WTC11 (cell line): ENCODE measurements at regions not wholly inside any gene's neighbourhood (a gene's known extent, or its start where the extent isn't known, plus 50 kb on each side); places are given as distances from the start of the nearest gene placed in this dataset.

Experiments
- JUN ChIP-seq: sonication (generic); formaldehyde crosslinking; IDR thresholded peaks from 2 replicates; pipeline ENCODE4 v1.8.0; 2023; ENCODE audit warnings: mild to moderate bottlenecking, missing genetic modification reagents
- NR2C2 ChIP-seq: sonication (generic); formaldehyde crosslinking; IDR thresholded peaks from 2 replicates; pipeline ENCODE4 v1.8.0; 2022; ENCODE audit warnings: mild to moderate bottlenecking, missing genetic modification reagents
- ZNF671 ChIP-seq: fragments of 250-450 bp; sonication (Bioruptor Pico); IDR thresholded peaks from 2 replicates; pipeline ENCODE4 v1.8.0; 2021; ENCODE audit warnings: mild to moderate bottlenecking
- TF ChIP-seq, protein P1 (sequence below): sonication (generic); formaldehyde crosslinking; IDR thresholded peaks from 2 replicates; pipeline ENCODE4 v1.8.0; 2022; ENCODE audit warnings: mild to moderate bottlenecking, missing genetic modification reagents
- TF ChIP-seq, protein P2 (sequence below): sonication (generic); formaldehyde crosslinking; IDR thresholded peaks from 2 replicates; pipeline ENCODE4 v1.8.0; 2023; ENCODE audit warnings: mild to moderate bottlenecking, missing genetic modification reagents
- TF ChIP-seq, protein P3 (sequence below): fragments of 200-600 bp; IDR thresholded peaks from 2 replicates; pipeline ENCODE4 v1.8.0; 2022; ENCODE audit warnings: antibody characterized with exemption
- TF ChIP-seq, protein P4 (sequence below): sonication (generic); formaldehyde crosslinking; IDR thresholded peaks from 2 replicates; pipeline ENCODE4 v1.8.1; 2022; ENCODE audit warnings: low read depth, mild to moderate bottlenecking, moderate library complexity, missing genetic modification reagents, borderline replicate concordance
- TF ChIP-seq, protein P5 (sequence below): sonication (generic); formaldehyde crosslinking; conservative IDR thresholded peaks from 2 replicates; pipeline ENCODE4 v1.8.1; 2022; ENCODE audit warnings: mild to moderate bottlenecking, missing genetic modification reagents

DNA sequence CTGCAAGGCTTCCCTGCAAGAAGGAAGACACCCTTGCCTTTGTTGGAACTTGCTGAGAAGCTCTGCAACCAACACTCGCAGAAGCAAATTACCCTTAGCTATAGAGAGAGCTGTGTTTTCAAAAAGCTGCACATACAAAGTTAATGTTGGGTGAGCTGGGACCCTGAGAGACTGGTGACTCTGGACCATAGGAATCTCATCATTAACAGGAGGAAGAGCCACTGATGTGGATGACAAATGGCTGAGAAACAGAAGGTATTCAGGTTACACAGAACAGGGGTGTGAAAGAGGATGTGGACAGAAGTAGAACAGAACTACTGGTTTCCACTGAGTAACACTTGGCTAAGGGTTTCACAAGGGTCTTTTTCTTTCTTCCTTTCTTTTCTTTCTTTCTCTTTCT, 493.5 kb downstream of the IRX1 start:
- TF ChIP-seq NR2C2 (no peak), JUN (CRISPR knock-in tag) (no peak), ZNF671 (CRISPR knock-in tag) (no peak)
- TF ChIP-seq, protein P1, sequence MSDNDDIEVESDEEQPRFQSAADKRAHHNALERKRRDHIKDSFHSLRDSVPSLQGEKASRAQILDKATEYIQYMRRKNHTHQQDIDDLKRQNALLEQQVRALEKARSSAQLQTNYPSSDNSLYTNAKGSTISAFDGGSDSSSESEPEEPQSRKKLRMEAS = no peak
- TF ChIP-seq, protein P2, sequence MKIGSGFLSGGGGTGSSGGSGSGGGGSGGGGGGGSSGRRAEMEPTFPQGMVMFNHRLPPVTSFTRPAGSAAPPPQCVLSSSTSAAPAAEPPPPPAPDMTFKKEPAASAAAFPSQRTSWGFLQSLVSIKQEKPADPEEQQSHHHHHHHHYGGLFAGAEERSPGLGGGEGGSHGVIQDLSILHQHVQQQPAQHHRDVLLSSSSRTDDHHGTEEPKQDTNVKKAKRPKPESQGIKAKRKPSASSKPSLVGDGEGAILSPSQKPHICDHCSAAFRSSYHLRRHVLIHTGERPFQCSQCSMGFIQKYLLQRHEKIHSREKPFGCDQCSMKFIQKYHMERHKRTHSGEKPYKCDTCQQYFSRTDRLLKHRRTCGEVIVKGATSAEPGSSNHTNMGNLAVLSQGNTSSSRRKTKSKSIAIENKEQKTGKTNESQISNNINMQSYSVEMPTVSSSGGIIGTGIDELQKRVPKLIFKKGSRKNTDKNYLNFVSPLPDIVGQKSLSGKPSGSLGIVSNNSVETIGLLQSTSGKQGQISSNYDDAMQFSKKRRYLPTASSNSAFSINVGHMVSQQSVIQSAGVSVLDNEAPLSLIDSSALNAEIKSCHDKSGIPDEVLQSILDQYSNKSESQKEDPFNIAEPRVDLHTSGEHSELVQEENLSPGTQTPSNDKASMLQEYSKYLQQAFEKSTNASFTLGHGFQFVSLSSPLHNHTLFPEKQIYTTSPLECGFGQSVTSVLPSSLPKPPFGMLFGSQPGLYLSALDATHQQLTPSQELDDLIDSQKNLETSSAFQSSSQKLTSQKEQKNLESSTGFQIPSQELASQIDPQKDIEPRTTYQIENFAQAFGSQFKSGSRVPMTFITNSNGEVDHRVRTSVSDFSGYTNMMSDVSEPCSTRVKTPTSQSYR (CRISPR knock-in tag) = no peak
- TF ChIP-seq, protein P3, sequence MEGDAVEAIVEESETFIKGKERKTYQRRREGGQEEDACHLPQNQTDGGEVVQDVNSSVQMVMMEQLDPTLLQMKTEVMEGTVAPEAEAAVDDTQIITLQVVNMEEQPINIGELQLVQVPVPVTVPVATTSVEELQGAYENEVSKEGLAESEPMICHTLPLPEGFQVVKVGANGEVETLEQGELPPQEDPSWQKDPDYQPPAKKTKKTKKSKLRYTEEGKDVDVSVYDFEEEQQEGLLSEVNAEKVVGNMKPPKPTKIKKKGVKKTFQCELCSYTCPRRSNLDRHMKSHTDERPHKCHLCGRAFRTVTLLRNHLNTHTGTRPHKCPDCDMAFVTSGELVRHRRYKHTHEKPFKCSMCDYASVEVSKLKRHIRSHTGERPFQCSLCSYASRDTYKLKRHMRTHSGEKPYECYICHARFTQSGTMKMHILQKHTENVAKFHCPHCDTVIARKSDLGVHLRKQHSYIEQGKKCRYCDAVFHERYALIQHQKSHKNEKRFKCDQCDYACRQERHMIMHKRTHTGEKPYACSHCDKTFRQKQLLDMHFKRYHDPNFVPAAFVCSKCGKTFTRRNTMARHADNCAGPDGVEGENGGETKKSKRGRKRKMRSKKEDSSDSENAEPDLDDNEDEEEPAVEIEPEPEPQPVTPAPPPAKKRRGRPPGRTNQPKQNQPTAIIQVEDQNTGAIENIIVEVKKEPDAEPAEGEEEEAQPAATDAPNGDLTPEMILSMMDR = no peak
- TF ChIP-seq, protein P4, sequence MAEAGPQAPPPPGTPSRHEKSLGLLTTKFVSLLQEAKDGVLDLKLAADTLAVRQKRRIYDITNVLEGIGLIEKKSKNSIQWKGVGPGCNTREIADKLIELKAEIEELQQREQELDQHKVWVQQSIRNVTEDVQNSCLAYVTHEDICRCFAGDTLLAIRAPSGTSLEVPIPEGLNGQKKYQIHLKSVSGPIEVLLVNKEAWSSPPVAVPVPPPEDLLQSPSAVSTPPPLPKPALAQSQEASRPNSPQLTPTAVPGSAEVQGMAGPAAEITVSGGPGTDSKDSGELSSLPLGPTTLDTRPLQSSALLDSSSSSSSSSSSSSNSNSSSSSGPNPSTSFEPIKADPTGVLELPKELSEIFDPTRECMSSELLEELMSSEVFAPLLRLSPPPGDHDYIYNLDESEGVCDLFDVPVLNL = no peak
- TF ChIP-seq, protein P5, sequence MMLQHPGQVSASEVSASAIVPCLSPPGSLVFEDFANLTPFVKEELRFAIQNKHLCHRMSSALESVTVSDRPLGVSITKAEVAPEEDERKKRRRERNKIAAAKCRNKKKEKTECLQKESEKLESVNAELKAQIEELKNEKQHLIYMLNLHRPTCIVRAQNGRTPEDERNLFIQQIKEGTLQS (CRISPR knock-in tag) = no peak
